LoVo (cell line): ENCODE measurements at regions not wholly inside any gene's neighbourhood (a gene's known extent, or its start where the extent isn't known, plus 50 kb on each side); places are given as distances from the start of the nearest gene placed in this dataset.
A peak's percentile ranks its signal among the peaks of the same experiment; 100 is the strongest.

Source experiments
- DNase-seq: peaks from one replicate; pipeline ENCODE4 v3.0.0-alpha.2; 2016; ENCODE audit warnings: low spot score

- DNase-seq, result peak; percentile 13
Measured at GRCh38 chrX:78213331-78213730, 73.9 kb upstream of the TAF9B start.

DNA sequence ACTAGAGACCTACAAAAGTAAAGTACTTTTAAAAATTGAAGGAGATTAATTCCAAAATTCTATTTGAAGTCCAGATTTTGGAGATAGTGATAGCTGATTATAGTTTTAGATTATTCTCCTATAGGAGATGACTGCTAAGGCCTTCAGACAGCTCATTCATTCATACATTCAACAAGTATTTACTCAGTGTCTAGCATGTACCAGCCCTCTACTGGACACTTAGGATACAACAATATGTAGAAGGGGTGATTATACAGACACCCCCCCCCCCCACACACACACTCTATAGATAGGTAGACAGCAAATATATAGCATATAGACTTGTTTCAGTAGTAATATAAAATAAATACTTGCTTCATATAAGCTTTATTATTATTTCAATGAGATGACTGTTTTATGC lies 60.4 kb upstream of the TAF9B start:
- DNase-seq, result peak; percentile 11
